ENCODE measurements at regions not wholly inside any gene's neighbourhood (a gene's known extent, or its start where the extent isn't known, plus 50 kb on each side); places are given as distances from the start of the nearest gene placed in this dataset.
"Not testable (repeated sequence)": the region's sequence is repeated elsewhere in the genome, so short reads cannot be mapped to it uniquely, and the experiment has no call there.

DNA sequence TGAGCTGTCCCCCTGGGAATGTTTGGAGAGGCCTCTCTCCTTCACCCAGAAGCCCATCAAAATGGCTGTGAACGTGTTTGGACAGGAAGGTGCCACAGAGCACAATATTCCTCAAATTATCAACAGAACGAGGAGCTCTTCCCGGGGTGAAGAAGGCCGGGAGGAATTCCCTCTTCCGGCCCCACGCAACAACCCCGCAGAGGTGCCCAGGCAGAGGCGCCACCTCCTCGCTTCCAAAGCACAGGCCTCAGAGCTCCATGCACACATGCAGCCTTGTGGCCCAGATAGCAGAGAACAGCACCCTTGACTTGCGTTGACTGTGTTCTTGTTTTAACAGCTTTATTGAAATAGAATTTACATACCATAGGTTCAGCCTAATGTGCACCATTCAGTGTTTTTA lies 152.5 kb upstream of the SALL3 start:
- peaks cover 2% of the 10 kb centered on the region for H3K27me3 Mint-ChIP-seq
- H3K27ac Mint-ChIP-seq: no peak overlapping the region
- H3K4me3 Mint-ChIP-seq: no peak overlapping the region
- no peaks in the 10 kb centered on the region for H3K36me3 Mint-ChIP-seq
- no peaks in the 10 kb centered on the region for H3K4me1 Mint-ChIP-seq
- no peaks in the 10 kb centered on the region for H3K9me3 Mint-ChIP-seq

DNA sequence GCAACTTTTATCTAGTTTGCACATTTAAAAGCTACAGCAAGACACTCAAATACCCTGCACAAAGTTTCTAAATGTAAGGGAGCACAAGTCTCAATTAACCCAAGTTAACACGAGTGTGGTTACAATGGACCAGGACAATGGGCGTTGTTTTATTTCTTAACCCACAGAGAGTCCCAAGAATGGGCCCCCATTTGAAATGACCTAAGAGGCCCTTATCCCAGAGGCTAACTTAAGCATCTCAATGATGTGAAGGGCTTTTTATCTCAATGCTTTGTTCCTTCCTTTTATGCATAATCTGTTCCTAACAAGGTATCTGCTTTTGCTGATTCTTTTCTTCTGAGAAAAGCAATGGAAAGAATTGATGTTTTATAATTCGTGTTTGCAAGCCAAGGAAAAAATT lies 151.5 kb upstream of the SALL3 start:
- H3K27me3 Mint-ChIP-seq: peaks cover 5% of the 10 kb centered on the region
- no peaks in the 10 kb centered on the region for H3K9me3 Mint-ChIP-seq
- H3K4me1 Mint-ChIP-seq: no peaks in the 10 kb centered on the region
- H3K36me3 Mint-ChIP-seq: no peaks in the 10 kb centered on the region
- no peak overlapping the region for H3K4me3 Mint-ChIP-seq
- H3K27ac Mint-ChIP-seq: no peak overlapping the region

DNA sequence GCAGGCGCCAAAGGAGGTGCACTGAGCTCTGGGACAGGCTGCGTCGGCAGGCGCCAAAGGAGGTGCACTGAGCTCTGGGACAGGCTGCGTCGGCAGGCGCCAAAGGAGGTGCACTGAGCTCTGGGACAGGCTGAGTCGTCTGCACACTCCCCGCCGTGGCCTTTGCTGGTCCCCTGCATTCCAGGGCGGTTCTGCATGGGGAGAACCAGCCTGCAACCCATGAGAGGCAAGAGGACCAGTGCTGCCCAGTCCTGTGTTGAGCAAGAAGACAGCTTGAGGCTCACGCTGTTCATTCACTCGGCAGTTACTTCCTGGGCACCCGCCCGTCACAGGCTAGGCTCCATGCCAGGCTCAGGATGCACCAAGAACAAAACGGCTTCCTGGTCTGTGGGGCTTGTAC lies 150.6 kb upstream of the SALL3 start:
- H3K4me3 Mint-ChIP-seq, H3K4me1 Mint-ChIP-seq, H3K27me3 Mint-ChIP-seq, H3K36me3 Mint-ChIP-seq, H3K27ac Mint-ChIP-seq, H3K9me3 Mint-ChIP-seq: not testable (repeated sequence)

DNA sequence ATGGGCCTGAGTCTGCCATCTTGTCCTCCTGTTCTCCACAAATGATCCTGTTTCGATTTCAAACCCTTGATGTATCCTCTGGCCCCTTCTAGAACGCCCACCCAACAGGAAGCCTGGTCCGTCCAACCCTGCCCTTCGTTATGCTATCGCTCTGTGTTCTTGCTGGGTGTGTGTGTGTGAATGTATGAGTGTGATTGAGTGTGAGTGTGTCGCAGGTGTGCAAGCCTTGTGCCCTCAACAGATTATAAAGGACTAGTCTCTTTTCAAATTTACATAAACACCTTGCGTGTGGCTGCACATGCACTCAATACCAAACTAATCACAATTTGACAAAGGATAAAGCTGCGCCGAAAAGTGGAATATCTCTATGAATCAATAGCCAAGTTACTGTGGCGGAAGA lies 149.5 kb upstream of the SALL3 start:
- no peaks in the 10 kb centered on the region for H3K4me1 Mint-ChIP-seq
- H3K9me3 Mint-ChIP-seq: no peaks in the 10 kb centered on the region
- H3K4me3 Mint-ChIP-seq: no peak overlapping the region
- H3K27ac Mint-ChIP-seq: no peak overlapping the region
- peaks cover 3% of the 10 kb centered on the region for H3K27me3 Mint-ChIP-seq
- H3K36me3 Mint-ChIP-seq: no peaks in the 10 kb centered on the region

DNA sequence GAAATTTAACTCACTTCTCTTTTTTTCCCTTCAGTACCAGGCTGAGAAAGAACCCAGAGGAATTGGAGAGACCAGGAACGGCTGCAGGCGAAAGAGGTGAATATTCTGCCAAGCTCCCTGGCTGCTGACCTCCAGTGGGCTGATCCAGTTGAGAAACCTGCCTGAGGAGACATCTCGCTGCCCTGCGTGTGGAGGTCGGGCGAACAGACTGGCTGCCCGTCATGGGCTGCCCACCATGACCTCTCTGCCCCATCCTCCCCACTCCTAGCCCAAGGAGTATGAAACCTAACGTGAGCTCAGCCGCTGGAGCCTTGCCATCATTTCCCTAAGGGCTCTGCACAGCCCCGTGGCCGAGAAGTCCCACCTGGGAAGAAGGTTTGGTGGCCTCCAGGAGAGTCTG lies 148.8 kb upstream of the SALL3 start:
- Mint-ChIP-seq H3K27ac (no peak overlapping the region), H3K9me3 (no peaks in the 10 kb centered on the region), H3K4me1 (no peaks in the 10 kb centered on the region), H3K36me3 (no peaks in the 10 kb centered on the region), H3K4me3 (no peak overlapping the region), H3K27me3 (peaks cover 3% of the 10 kb centered on the region)

DNA sequence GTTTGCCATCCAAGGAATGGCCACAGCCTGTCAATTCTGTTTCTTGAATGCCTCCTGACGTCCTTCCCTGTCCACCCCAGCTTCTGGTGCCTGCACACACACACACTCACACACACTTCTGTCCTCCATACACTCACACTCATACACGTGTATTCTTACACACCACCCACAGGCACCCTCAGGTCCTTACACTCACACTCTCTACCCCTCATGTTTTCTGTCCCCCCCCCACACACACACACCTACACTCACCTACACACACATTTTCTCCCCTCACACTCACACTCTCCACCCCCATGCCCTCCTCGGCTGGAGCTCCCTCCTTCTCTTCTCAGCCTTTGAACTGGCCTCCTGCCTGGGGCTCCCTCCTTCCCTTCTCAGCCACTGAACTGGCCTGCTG lies 148.0 kb upstream of the SALL3 start:
- Mint-ChIP-seq H3K4me1 (no peaks in the 10 kb centered on the region), H3K27ac (no peak overlapping the region), H3K4me3 (no peak overlapping the region), H3K9me3 (no peaks in the 10 kb centered on the region), H3K36me3 (no peaks in the 10 kb centered on the region), H3K27me3 (peaks cover 3% of the 10 kb centered on the region)

DNA sequence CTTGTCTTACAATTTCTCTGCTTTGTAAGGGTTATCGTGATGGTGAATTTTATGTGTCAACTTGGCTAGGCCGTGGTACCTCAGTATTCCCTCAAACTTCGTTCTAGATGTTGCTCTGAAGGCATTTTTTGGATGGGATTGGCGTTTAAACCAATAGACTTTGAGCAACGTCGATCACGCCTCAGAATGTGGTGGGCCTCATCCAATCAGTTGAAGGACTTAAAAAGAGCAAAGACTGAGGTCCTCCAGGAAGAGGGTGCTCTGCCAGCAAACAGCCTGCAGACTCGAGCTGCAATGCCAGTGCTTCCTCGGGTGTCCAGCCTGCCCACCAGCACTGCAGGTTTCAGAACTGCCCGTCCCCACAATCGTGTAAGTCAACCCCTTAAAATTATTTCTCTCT lies 145.8 kb upstream of the SALL3 start:
- no peak overlapping the region for H3K4me3 Mint-ChIP-seq
- H3K4me1 Mint-ChIP-seq: no peaks in the 10 kb centered on the region
- no peak overlapping the region for H3K27ac Mint-ChIP-seq
- no peaks in the 10 kb centered on the region for H3K36me3 Mint-ChIP-seq
- peaks cover 3% of the 10 kb centered on the region for H3K27me3 Mint-ChIP-seq
- no peaks in the 10 kb centered on the region for H3K9me3 Mint-ChIP-seq

DNA sequence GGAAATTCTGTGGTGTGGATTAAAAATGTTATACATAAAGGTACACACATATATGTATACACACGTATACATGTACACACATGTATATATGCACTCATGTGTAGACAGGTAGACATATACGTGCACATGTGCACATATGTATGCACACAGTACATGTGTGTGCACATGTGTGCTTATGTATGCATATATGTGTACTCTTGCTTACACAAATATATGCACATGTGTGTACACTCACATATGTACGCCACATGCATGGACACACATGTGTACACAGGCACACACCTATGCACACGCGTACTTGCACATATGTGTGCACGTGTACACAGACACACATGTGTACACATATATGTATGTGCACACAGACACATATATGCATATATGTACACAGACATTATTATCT lies 142.8 kb upstream of the SALL3 start:
- Mint-ChIP-seq H3K9me3 (peaks cover 5% of the 10 kb centered on the region), H3K4me3 (no peak overlapping the region), H3K27me3 (peaks cover 3% of the 10 kb centered on the region), H3K27ac (no peak overlapping the region), H3K4me1 (no peaks in the 10 kb centered on the region), H3K36me3 (no peaks in the 10 kb centered on the region)

DNA sequence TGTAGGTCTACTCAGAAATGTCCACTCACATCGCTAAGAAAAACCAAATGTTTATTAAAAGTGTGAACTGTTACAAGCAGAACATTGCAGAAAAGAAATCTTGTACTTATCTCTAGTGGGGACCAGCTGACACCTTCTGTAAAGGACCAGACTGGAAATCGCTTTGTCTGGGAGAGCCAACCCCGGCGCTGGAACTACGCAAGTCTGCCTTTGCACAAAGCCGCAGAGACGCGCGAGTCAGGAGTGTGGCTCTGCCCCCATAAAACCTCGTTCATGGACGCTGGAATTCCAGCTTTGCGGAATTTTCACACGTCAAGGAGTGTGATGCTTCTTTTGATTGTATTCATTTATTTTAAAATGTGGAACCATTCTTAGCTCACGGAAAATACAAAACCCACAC lies 141.9 kb upstream of the SALL3 start:
- H3K27me3 Mint-ChIP-seq: peaks cover 3% of the 10 kb centered on the region
- no peak overlapping the region for H3K27ac Mint-ChIP-seq
- no peak overlapping the region for H3K4me3 Mint-ChIP-seq
- H3K36me3 Mint-ChIP-seq: no peaks in the 10 kb centered on the region
- peaks cover 5% of the 10 kb centered on the region for H3K9me3 Mint-ChIP-seq
- no peaks in the 10 kb centered on the region for H3K4me1 Mint-ChIP-seq

DNA sequence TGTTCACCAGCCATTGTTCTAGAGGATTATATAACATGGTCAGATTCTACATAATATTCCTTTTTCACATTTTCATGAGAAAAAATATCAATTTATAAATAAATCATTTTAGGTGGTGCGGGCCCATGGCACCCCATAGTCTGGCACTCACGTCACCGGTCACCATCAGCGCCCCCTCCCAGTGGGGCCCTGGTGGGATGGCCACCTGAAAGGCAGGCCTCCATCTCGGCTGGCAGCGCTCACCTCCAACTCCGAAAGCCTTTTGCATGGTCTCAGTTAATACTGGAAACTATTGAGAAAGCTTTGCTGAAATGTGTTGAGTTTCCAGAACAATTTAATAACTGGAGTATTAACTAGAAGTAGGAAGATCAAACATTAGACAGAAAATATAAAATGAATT lies 141.4 kb upstream of the SALL3 start:
- H3K4me1 Mint-ChIP-seq: no peaks in the 10 kb centered on the region
- peaks cover 5% of the 10 kb centered on the region for H3K9me3 Mint-ChIP-seq
- no peaks in the 10 kb centered on the region for H3K27me3 Mint-ChIP-seq
- H3K27ac Mint-ChIP-seq: no peak overlapping the region
- no peak overlapping the region for H3K4me3 Mint-ChIP-seq
- H3K36me3 Mint-ChIP-seq: no peaks in the 10 kb centered on the region

DNA sequence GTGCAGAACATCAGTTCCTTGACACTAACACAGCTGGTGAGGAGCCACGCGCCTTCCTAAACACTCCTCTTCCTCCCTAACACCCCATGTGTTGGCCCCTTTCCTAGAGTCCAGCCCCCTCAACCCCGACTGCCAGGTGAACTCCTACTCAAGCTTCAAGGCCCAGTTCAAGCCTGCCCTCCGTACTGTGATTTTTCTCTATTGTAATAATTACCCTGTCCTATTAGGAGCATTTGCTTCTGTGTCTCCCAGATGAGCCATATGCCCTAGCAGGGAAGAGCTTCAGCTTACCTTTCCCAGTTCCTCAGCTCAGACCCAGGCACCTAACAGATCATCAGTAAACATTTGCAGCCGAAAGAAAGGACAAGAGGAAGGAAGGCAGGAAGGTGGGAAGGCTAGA lies 130.6 kb upstream of the SALL3 start:
- peaks cover 28% of the 10 kb centered on the region for H3K9me3 Mint-ChIP-seq
- H3K27me3 Mint-ChIP-seq: peaks cover 11% of the 10 kb centered on the region
- no peak overlapping the region for H3K4me3 Mint-ChIP-seq
- no peaks in the 10 kb centered on the region for H3K4me1 Mint-ChIP-seq
- H3K27ac Mint-ChIP-seq: no peak overlapping the region
- peaks cover 9% of the 10 kb centered on the region for H3K36me3 Mint-ChIP-seq

DNA sequence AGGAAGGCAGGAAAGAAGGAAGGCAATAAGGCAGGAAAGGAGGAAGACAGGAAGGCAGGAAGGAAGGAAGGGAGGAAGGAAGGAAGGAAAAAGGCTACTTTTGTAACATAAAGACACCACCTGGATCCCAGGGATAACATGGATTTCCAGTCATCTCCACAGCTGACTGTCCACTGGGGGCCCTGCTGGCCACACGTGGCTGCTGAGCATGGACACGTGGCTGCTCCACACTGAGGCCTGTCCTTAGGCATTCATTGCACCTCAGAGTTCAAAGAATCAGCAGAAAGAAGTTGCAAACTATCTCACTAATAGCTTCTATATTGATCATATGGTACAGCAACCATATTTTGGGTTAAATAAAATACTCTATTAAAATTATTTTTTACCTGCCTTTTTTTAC lies 130.2 kb upstream of the SALL3 start:
- peaks cover 25% of the 10 kb centered on the region for H3K9me3 Mint-ChIP-seq
- no peak overlapping the region for H3K27ac Mint-ChIP-seq
- H3K27me3 Mint-ChIP-seq: peaks cover 11% of the 10 kb centered on the region
- H3K36me3 Mint-ChIP-seq: peaks cover 9% of the 10 kb centered on the region
- no peaks in the 10 kb centered on the region for H3K4me1 Mint-ChIP-seq
- H3K4me3 Mint-ChIP-seq: no peak overlapping the region

DNA sequence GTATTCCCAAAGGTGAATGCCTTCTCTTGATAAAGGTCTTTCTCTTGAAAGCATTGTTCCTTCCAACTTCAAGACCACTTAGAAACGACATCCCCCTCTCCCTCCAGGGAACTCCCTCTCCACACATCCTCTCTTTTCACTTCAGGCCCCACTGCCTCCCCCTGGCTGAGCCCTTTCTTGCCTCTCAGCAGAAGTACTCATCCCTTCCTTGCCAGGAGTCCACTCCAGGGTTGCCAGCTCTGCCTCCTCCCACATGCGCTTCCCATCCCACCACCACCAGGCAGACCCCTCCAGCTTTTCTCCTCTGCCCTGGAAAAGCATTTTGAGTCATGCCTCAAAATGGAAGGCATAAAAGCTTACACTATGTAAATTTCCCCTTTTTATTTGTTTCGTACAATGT lies 126.3 kb upstream of the SALL3 start:
- H3K4me1 Mint-ChIP-seq: no peaks in the 10 kb centered on the region
- H3K27me3 Mint-ChIP-seq: peaks cover 13% of the 10 kb centered on the region
- H3K27ac Mint-ChIP-seq: no peak overlapping the region
- peaks cover 9% of the 10 kb centered on the region for H3K9me3 Mint-ChIP-seq
- H3K36me3 Mint-ChIP-seq: peaks cover 2% of the 10 kb centered on the region
- H3K4me3 Mint-ChIP-seq: no peak overlapping the region

DNA sequence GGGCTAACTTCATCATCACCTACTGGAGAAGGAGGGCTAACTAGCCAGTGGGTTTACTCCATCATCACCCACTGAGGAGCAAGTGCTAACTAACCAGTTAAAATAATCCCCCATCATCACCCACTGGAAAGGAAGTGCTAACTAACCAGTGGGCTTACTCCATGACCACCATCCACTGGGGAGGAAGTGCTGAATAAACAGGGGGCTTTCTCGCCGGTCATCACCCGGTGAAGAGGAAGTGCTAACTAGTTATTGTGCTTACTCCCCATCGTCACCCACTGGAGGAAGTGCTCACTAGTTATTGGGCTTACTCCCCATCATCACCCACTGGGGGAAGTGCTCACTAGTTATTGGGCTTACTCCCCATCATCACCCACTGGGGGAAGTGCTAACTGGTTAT lies 124.4 kb upstream of the SALL3 start:
- H3K27ac Mint-ChIP-seq: no peak overlapping the region
- H3K4me1 Mint-ChIP-seq: no peaks in the 10 kb centered on the region
- H3K4me3 Mint-ChIP-seq: no peak overlapping the region
- H3K9me3 Mint-ChIP-seq: peaks cover 5% of the 10 kb centered on the region
- peaks cover 12% of the 10 kb centered on the region for H3K27me3 Mint-ChIP-seq
- no peaks in the 10 kb centered on the region for H3K36me3 Mint-ChIP-seq

DNA sequence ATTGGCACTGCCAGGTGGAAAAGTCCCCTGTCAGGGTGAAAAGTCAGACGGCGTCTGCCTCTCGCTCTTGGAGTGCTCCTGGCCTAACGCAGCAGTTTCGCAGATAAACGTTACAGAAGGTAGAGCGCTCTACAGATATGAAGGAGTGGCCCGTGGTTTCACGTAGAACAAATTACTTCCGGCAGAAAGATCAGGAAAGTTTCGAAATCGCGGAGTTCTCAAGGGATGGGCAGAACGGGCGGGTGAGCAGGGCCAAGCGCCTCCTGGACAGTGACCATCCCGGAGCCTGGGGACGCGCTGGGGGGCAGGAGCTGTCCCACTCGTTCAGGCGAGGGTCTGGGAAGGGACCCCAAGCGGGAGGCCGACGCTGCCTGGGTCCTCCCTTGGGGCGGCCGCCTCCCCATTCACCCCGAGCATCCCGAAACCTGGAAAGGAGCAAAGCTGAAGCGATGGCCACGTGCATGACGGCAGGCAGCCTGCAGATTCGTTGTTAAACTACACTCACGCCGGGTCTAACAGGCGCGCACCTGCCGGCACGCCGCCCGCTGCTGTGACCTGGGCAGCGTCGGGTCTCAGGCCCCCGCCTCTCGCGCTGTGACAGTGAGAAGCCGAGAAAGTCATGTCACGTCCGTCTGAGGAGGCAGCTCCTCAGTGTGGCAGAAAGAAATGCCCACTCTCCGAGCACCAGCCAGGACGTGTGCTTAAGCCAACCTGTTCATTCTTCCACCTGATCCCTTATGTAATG lies 122.9 kb upstream of the SALL3 start:
- H3K36me3 Mint-ChIP-seq: no peaks in the 10 kb centered on the region
- peaks cover 5% of the 10 kb centered on the region for H3K9me3 Mint-ChIP-seq
- no peak overlapping the region for H3K4me3 Mint-ChIP-seq
- H3K27ac Mint-ChIP-seq: no peak overlapping the region
- no peaks in the 10 kb centered on the region for H3K4me1 Mint-ChIP-seq
- H3K27me3 Mint-ChIP-seq: peaks cover 14% of the 10 kb centered on the region

DNA sequence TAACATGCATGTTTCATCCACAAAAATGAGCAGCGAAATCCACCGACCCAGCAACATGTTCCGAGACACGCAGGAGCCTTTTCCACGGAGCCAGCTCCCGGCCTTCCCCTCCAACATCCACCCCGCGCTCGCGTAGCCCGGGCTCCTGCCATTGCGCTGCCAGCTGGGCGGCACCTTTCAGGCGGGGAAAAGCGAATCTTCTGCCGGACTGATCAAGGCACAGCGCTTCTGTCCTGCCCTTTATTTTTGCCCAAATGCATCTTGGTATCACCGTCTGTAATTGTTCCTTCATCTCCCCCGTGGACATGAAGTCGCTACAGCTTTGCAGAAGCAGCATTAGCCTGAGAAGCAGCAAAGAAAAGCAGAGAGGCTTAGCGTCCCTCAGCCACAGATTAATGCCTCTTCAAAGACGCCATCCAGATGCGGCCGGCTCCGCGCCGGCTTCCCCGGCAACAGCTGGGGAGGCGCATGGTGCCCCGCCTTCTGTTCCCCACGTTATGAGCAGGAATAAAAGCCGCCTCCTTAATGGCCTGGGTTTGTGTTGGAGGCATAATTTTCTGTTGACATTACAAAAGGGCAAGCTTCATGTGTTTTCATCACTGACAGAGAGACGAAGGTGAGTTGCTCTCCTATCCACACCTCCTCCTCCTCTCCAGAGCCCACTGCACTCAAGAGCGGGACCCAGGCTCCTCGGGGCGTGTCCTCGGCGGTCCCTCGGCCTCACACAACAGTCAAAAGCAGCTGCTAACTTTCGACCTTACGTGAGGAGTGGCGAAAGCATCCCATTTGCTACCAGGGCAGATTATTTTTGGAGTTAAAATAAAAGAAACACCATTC lies 122.1 kb upstream of the SALL3 start:
- no peaks in the 10 kb centered on the region for H3K36me3 Mint-ChIP-seq
- no peak overlapping the region for H3K4me3 Mint-ChIP-seq
- no peaks in the 10 kb centered on the region for H3K4me1 Mint-ChIP-seq
- H3K27me3 Mint-ChIP-seq: peaks cover 16% of the 10 kb centered on the region
- H3K9me3 Mint-ChIP-seq: peaks cover 5% of the 10 kb centered on the region
- no peak overlapping the region for H3K27ac Mint-ChIP-seq

Measured in activated naive CD4-positive, alpha-beta T cell treated with anti-CD3 and anti-CD28 coated beads, Interleukin-2, amount 50 U/mL, for 24 hours (primary cell).